ENCODE measurements at regions not wholly inside any gene's neighbourhood (a gene's known extent, or its start where the extent isn't known, plus 50 kb on each side); places are given as distances from the start of the nearest gene placed in this dataset.

DNA sequence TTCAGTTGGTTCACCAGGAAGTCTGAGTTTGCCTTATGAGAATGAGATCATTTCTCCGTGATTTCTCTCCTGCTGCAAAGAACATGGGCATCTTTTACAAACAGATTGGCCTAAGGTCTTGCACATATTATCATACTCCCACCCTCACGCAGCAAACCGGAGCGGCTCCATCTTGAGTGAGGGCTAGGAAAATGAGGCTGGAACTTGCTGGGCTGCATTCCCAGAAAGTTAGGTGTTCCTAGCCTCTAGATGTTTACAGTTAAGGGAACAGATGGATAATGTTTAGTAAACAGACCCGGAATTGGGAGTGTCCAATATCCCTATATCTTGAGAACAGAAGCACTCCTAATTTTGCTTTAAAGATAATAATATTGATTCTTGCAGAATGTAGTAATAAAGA is 247.9 kb upstream of the VCX3A start:
- Histone ChIP-seq H3K4me3 (no peak overlapping the region), H2AFZ (no peak overlapping the region), H3F3A (ENCODE audit: insufficient read depth, low read depth) (no peaks in the 10 kb centered on the region), H3K9me2 (ENCODE audit: insufficient read depth) (no peaks in the 10 kb centered on the region; the same call in 1 of the 2 replicates), H3K79me2 (ENCODE audit: low read depth) (no peaks in the 10 kb centered on the region), H3K36me3 (ENCODE audit: low read depth) (no peaks in the 10 kb centered on the region), H4K20me1 (ENCODE audit: insufficient read depth) (no peaks in the 10 kb centered on the region), H3K4me1 (replicated peaks; ENCODE audit: insufficient read depth) (no peaks in the 10 kb centered on the region), H3K27me3 (ENCODE audit: insufficient read depth, low read depth) (no peaks in the 10 kb centered on the region), H3K9me3 (ENCODE audit: insufficient read depth, low read depth) (no peaks in the 10 kb centered on the region), H3K27ac (no peak overlapping the region), H3K4me2 (no peak overlapping the region)
- POLR2A ChIA-PET (ENCODE audit: unreplicated experiment): no interaction called here
- no peak for DNase-seq
- TF ChIP-seq EZH2 (IDR thresholded peaks at IDR 0.05; ENCODE audit: low read depth): no peak
- TF ChIP-seq, protein P1, sequence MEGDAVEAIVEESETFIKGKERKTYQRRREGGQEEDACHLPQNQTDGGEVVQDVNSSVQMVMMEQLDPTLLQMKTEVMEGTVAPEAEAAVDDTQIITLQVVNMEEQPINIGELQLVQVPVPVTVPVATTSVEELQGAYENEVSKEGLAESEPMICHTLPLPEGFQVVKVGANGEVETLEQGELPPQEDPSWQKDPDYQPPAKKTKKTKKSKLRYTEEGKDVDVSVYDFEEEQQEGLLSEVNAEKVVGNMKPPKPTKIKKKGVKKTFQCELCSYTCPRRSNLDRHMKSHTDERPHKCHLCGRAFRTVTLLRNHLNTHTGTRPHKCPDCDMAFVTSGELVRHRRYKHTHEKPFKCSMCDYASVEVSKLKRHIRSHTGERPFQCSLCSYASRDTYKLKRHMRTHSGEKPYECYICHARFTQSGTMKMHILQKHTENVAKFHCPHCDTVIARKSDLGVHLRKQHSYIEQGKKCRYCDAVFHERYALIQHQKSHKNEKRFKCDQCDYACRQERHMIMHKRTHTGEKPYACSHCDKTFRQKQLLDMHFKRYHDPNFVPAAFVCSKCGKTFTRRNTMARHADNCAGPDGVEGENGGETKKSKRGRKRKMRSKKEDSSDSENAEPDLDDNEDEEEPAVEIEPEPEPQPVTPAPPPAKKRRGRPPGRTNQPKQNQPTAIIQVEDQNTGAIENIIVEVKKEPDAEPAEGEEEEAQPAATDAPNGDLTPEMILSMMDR (conservative IDR thresholded peaks at IDR 0.05): no peak
- intact Hi-C loops (cut with micrococcal nuclease; ENCODE audit: unreplicated experiment): no loop called here
- CTCF ChIA-PET: no interaction called here
- no TSS peak for BruUV-seq (replicated peaks)

DNA sequence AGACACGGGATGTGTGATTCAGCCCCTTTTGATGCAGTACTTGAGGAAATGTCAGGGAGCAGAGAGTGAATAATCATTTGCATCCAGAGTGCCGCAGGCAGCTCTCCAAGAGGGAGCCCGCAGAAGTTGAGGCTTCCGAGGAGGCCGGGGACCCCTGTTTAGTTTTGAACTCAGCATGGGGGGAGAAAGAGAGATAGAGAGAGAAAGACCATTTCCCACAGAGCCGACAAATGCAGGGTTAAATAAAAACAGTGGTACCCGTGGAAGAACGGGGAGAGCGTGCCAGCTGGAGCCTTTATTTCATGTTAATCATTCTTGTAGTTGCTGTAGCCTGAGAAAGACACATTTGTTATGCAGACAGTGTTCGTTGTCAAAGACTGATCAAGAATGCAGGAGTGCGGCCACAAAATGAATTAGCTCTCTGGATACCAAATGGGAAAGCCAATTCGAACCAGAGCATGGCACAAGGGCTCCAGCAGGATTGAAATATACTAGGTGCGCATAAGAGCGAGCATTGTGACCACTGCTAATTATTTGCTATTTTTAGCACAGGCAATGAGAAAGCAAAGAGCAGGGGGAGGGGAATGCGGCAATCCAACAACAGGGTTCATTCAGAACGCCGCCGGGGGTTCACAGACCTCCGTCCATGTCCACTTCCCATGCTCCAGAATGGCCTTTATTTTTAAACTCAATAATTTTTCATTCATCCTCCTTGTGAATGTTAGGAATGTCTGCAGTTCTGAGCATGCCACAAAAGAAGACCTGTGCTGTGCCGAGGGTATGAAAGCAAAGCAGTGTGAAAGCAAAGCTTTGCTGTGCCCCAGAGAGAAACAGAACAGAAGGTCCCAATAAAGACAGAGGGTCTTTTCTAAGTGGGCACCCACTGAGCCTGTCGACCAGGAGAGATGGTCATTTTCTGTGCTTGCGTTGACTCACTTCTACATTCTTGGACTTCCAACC is 243.9 kb upstream of the VCX3A start:
- no peaks in the 10 kb centered on the region for H4K20me1 ChIP-seq (ENCODE audit: insufficient read depth)
- no peak for DNase-seq
- H3K9me3 ChIP-seq (ENCODE audit: insufficient read depth, low read depth): no peaks in the 10 kb centered on the region
- ChIA-PET POLR2A (ENCODE audit: unreplicated experiment) (no interaction called here), CTCF (no interaction called here)
- TF ChIP-seq, protein P1 (conservative IDR thresholded peaks at IDR 0.05): no peak
- no peak for TF ChIP-seq EZH2 (IDR thresholded peaks at IDR 0.05; ENCODE audit: low read depth)
- no TSS peak for BruUV-seq (replicated peaks)
- H3K9me2 ChIP-seq (ENCODE audit: insufficient read depth): peaks cover 2% of the 10 kb centered on the region; the same call in 1 of the 2 replicates
- no peaks in the 10 kb centered on the region for H3F3A ChIP-seq (ENCODE audit: insufficient read depth, low read depth)
- no peaks in the 10 kb centered on the region for H3K27me3 ChIP-seq (ENCODE audit: insufficient read depth, low read depth)
- H3K27ac ChIP-seq: no peak overlapping the region
- no peaks in the 10 kb centered on the region for H3K36me3 ChIP-seq (ENCODE audit: low read depth)
- no peak overlapping the region for H3K4me3 ChIP-seq
- no peaks in the 10 kb centered on the region for H3K4me1 ChIP-seq (replicated peaks; ENCODE audit: insufficient read depth)
- H3K4me2 ChIP-seq: no peak overlapping the region
- intact Hi-C loops (cut with micrococcal nuclease; ENCODE audit: unreplicated experiment): no loop called here
- no peaks in the 10 kb centered on the region for H3K79me2 ChIP-seq (ENCODE audit: low read depth)
- H2AFZ ChIP-seq: no peak overlapping the region

DNA sequence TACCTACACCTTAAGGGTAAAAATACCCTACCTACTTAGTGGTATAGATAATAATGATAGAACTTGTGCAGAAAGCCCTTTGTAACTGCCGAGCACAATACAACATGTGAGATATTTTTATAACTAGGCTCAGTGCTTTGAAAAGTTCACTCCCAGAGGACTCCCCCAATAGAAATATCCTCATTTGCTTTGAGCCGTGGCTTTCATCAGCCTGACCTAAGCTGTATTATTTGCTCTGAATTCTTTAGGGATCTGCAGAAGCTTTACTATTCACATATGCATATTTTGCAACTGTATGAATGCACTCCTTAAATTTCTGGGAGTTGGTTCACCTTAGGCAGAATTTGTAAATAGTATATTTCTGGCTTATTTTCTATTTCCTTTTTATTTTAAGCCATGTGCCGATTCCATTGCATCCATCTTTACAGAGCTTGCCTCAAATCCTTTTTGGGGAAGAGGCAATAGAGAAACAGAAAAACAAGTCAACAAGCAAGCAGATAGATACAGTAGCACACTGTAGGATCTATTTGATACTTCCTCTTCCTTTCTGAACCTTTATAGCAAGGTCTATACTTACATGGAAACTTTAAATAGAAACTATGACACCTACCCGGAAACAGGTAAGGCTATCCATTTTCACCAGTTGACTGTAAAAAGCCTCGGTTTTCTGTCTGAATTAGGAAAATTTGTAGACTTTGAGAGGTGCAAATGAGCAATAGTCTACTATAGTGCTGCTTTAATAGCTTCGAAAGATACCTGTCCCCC is 242.5 kb upstream of the VCX3A start:
- intact Hi-C loops (cut with micrococcal nuclease; ENCODE audit: unreplicated experiment): no loop called here
- no peak for DNase-seq
- Histone ChIP-seq H3K27ac (no peak overlapping the region), H3K36me3 (ENCODE audit: low read depth) (no peaks in the 10 kb centered on the region), H4K20me1 (ENCODE audit: insufficient read depth) (no peaks in the 10 kb centered on the region), H3K27me3 (ENCODE audit: insufficient read depth, low read depth) (no peaks in the 10 kb centered on the region), H3K4me3 (no peak overlapping the region), H3F3A (ENCODE audit: insufficient read depth, low read depth) (no peaks in the 10 kb centered on the region), H3K79me2 (ENCODE audit: low read depth) (no peaks in the 10 kb centered on the region), H2AFZ (no peak overlapping the region), H3K4me2 (no peak overlapping the region), H3K9me2 (ENCODE audit: insufficient read depth) (peaks cover 2% of the 10 kb centered on the region; the same call in 1 of the 2 replicates), H3K4me1 (replicated peaks; ENCODE audit: insufficient read depth) (no peaks in the 10 kb centered on the region), H3K9me3 (ENCODE audit: insufficient read depth, low read depth) (no peaks in the 10 kb centered on the region)
- BruUV-seq (replicated peaks): no TSS peak
- TF ChIP-seq EZH2 (IDR thresholded peaks at IDR 0.05; ENCODE audit: low read depth): no peak
- ChIA-PET POLR2A (ENCODE audit: unreplicated experiment) (no interaction called here), CTCF (no interaction called here)
